Caco-2 (cell line): ENCODE measurements at regions not wholly inside any gene's neighbourhood (a gene's known extent, or its start where the extent isn't known, plus 50 kb on each side); places are given as distances from the start of the nearest gene placed in this dataset.

ENCODE experiments used
- BruUV-seq: library from RNA; stranded (reverse); fragments of 400-500 nt; replicated peaks from 2 replicates; lab custom pipeline; 2021; lab: Mats Ljungman, UMichigan
- CTCF ChIA-PET: fragments of 300-600 bp; sonication (Branson Sonifier 250); formaldehyde crosslinking; loops from one replicate; lab custom pipeline; 2022; ENCODE audit warnings: antibody characterized with exemption; lab: Charles Lee
- POLR2A ChIA-PET: fragments of 300-600 bp; sonication (Branson Sonifier 250); formaldehyde crosslinking; loops from one replicate; lab custom pipeline; 2022; ENCODE audit warnings: antibody characterized with exemption; lab: Charles Lee
- DNase-seq, 2 experiments: peaks; one replicate each; pipeline versions ENCODE4 v3.0.0 to v3.0.0-alpha.2; 2020 to 2022
- H3K27me3 ChIP-seq: replicated peaks from 2 replicates; pipeline ENCODE4 v1.6.0; 2011; ENCODE audit warnings: low read length; ENCODE audit not compliant: control insufficient read depth, insufficient read depth
- H3K36me3 ChIP-seq: 2 replicates; pipeline ENCODE4 v1.5.1; 2011; ENCODE audit warnings: low read length; ENCODE audit not compliant: control insufficient read depth, insufficient read depth
- H3K4me1 ChIP-seq: fragments of 250-450 bp; sonication (Bioruptor Pico); 2 replicates; pipeline ENCODE4 v1.5.1; 2020; ENCODE audit warnings: mild to moderate bottlenecking
- H3K4me3 ChIP-seq: 2 replicates; pipeline ENCODE4 v1.5.1; 2011; ENCODE audit warnings: low read depth, mild to moderate bottlenecking, control low read depth, low read length
- H3K9me3 ChIP-seq: fragments of 250-450 bp; sonication (Bioruptor Pico); 2 replicates; pipeline ENCODE4 v1.5.1; 2020; ENCODE audit warnings: mild to moderate bottlenecking, moderate library complexity
- H3K27ac Mint-ChIP-seq: one replicate; pipeline ENCODE4 v1.8.0; 2022; ENCODE audit warnings: mixed read lengths; ENCODE audit not compliant: unreplicated experiment
- H3K27me3 Mint-ChIP-seq: one replicate; pipeline ENCODE4 v1.8.0; 2022; ENCODE audit warnings: mixed read lengths; ENCODE audit not compliant: insufficient read depth, unreplicated experiment
- H3K36me3 Mint-ChIP-seq: one replicate; pipeline ENCODE4 v1.8.0; 2022; ENCODE audit warnings: mild to moderate bottlenecking, mixed read lengths; ENCODE audit not compliant: insufficient read depth, unreplicated experiment
- H3K4me1 Mint-ChIP-seq: one replicate; pipeline ENCODE4 v1.8.0; 2022; ENCODE audit warnings: low read depth, mixed read lengths; ENCODE audit not compliant: unreplicated experiment
- H3K4me3 Mint-ChIP-seq: one replicate; pipeline ENCODE4 v1.8.0; 2022; ENCODE audit warnings: mild to moderate bottlenecking, moderate library complexity, mixed read lengths; ENCODE audit not compliant: unreplicated experiment
- H3K9me3 Mint-ChIP-seq: one replicate; pipeline ENCODE4 v1.8.0; 2022; ENCODE audit warnings: mixed read lengths; ENCODE audit not compliant: unreplicated experiment
- CTCF ChIP-seq, 2 experiments: fragments of 200-600 bp in 1 of 2; IDR thresholded peaks; 1 replicate in 1 of 2; 2 replicates in 1 of 2; pipeline versions ENCODE4 v1.5.1 to v1.8.0; 2011 to 2022; ENCODE audit warnings: antibody characterized with exemption in 1 of 2, control low read depth in 1 of 2, inconsistent platforms in 1 of 2, low read depth in 1 of 2, low read length in 1 of 2, mild to moderate bottlenecking in 1 of 2, moderate library complexity in 1 of 2; ENCODE audit not compliant: insufficient read depth in 1 of 2, severe bottlenecking in 1 of 2, unreplicated experiment in 1 of 2
- intact Hi-C: fragments of 100-400 bp; cut with micrococcal nuclease; formaldehyde crosslinking; loops from one replicate; pipeline ENCODE4 v1.10.0; 2022; ENCODE audit not compliant: unreplicated experiment

DNA sequence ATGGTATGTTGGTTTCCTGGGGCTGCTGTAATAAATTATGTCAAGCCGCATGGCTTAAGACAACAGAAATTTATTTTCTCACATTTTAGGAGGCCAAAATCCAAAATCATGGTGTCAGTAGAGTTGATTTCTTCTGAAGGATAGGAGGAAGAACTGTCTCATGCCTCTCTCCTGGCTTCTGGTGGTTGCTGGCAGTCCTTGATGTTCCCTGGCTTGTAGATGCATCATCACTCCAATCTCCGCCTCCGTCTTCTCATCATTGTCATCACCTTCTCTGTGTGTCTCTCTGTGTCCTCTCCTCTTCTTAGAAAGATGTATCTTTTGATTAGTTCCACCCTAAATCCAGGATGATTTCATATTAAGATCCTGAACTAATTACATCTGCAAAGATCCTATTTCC lies 124.7 kb upstream of the CTTNBP2NL start:
- DNase-seq, result no peak
- Mint-ChIP-seq H3K27ac (no peak overlapping the region), H3K36me3 (no peaks in the 10 kb centered on the region), H3K9me3 (no peaks in the 10 kb centered on the region), H3K4me1 (no peaks in the 10 kb centered on the region), H3K27me3 (peaks cover 3% of the 10 kb centered on the region), H3K4me3 (no peak overlapping the region)
- no peaks in the 10 kb centered on the region for H3K4me1 ChIP-seq
- ChIA-PET CTCF (no interaction called here), POLR2A (no interaction called here)
- H3K27me3 ChIP-seq, result no peaks in the 10 kb centered on the region
- no peak for TF ChIP-seq CTCF (IDR thresholded peaks at IDR 0.05; ENCODE audit: insufficient read depth in 1 of 2, low read depth in 1 of 2, low read length in 1 of 2, severe bottlenecking in 1 of 2, unreplicated experiment in 1 of 2)
- no peaks in the 10 kb centered on the region for H3K36me3 ChIP-seq
- intact Hi-C loops, result no loop called here
- H3K9me3 ChIP-seq, result no peaks in the 10 kb centered on the region
- H3K4me3 ChIP-seq, result no peak overlapping the region
- BruUV-seq, result no TSS peak

GRCh38 chr1:112272101-112272772 lies 123.8 kb upstream of the CTTNBP2NL start:
- H3K27me3 ChIP-seq, result no peaks in the 10 kb centered on the region
- no peak for TF ChIP-seq CTCF (IDR thresholded peaks at IDR 0.05; ENCODE audit: insufficient read depth in 1 of 2, low read depth in 1 of 2, low read length in 1 of 2, severe bottlenecking in 1 of 2, unreplicated experiment in 1 of 2)
- Mint-ChIP-seq H3K27ac (no peak overlapping the region), H3K4me1 (no peaks in the 10 kb centered on the region), H3K4me3 (no peak overlapping the region), H3K9me3 (no peaks in the 10 kb centered on the region), H3K36me3 (no peaks in the 10 kb centered on the region), H3K27me3 (peaks cover 3% of the 10 kb centered on the region)
- H3K9me3 ChIP-seq, result no peaks in the 10 kb centered on the region
- no peaks in the 10 kb centered on the region for H3K36me3 ChIP-seq
- no peak overlapping the region for H3K4me3 ChIP-seq
- POLR2A ChIA-PET, result no interaction called here
- H3K4me1 ChIP-seq, result no peaks in the 10 kb centered on the region
- BruUV-seq, result no TSS peak
- CTCF ChIA-PET, result no interaction called here
- DNase-seq, result no peak
- intact Hi-C loops, result no loop called here

GRCh38 chr1:112284796-112285195 lies 111.2 kb upstream of the CTTNBP2NL start:
- no peak for DNase-seq
- no peaks in the 10 kb centered on the region for H3K4me1 Mint-ChIP-seq
- peaks cover 12% of the 10 kb centered on the region for H3K27me3 Mint-ChIP-seq
- no peaks in the 10 kb centered on the region for H3K9me3 ChIP-seq
- H3K4me3 Mint-ChIP-seq, result no peak overlapping the region
- no peaks in the 10 kb centered on the region for H3K27me3 ChIP-seq
- CTCF ChIA-PET, result no interaction called here
- BruUV-seq, result no TSS peak
- intact Hi-C loops, result no loop called here
- no peaks in the 10 kb centered on the region for H3K4me1 ChIP-seq
- no peaks in the 10 kb centered on the region for H3K36me3 Mint-ChIP-seq
- H3K4me3 ChIP-seq, result no peak overlapping the region
- H3K27ac Mint-ChIP-seq, result no peak overlapping the region
- POLR2A ChIA-PET, result no interaction called here
- H3K9me3 Mint-ChIP-seq, result no peaks in the 10 kb centered on the region
- H3K36me3 ChIP-seq, result no peaks in the 10 kb centered on the region
- TF ChIP-seq CTCF (IDR thresholded peaks at IDR 0.05; ENCODE audit: insufficient read depth in 1 of 2, low read depth in 1 of 2, low read length in 1 of 2, severe bottlenecking in 1 of 2, unreplicated experiment in 1 of 2), result no peak
